NB4 (cell line): ENCODE measurements at regions not wholly inside any gene's neighbourhood (a gene's known extent, or its start where the extent isn't known, plus 50 kb on each side); places are given as distances from the start of the nearest gene placed in this dataset.

Experiments
- MAX ChIP-seq: IDR thresholded peaks from 2 replicates; pipeline ENCODE4 v1.6.1; 2011; ENCODE audit warnings: low read depth, low read length
- TF ChIP-seq, protein P1 (sequence below): IDR thresholded peaks from one replicate; pipeline ENCODE4 v1.5.1; 2012; ENCODE audit warnings: low read depth, low read length

DNA sequence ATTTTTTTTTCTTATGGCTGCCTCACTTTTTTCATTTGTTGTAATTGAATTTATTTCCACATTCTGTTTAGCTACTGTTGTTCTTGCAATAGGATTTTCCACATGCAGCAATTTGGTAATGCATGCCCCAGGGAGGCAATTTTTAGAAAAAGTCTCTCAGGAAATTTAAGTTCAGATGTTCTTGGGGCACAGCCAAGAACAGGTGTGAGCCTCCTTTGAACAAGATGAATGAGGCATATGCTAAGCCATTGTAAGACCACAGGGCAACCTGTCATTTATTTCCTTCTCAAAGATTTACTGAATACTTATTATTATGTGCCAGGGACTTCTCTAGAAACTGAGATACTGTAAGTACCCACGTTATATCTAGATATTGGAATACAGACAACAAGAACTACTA is 549.5 kb downstream of the DIPK2A start:
- TF ChIP-seq, protein P1, sequence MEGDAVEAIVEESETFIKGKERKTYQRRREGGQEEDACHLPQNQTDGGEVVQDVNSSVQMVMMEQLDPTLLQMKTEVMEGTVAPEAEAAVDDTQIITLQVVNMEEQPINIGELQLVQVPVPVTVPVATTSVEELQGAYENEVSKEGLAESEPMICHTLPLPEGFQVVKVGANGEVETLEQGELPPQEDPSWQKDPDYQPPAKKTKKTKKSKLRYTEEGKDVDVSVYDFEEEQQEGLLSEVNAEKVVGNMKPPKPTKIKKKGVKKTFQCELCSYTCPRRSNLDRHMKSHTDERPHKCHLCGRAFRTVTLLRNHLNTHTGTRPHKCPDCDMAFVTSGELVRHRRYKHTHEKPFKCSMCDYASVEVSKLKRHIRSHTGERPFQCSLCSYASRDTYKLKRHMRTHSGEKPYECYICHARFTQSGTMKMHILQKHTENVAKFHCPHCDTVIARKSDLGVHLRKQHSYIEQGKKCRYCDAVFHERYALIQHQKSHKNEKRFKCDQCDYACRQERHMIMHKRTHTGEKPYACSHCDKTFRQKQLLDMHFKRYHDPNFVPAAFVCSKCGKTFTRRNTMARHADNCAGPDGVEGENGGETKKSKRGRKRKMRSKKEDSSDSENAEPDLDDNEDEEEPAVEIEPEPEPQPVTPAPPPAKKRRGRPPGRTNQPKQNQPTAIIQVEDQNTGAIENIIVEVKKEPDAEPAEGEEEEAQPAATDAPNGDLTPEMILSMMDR = no peak
- no peak for TF ChIP-seq MAX
